HCT116 (cell line): ENCODE measurements at regions not wholly inside any gene's neighbourhood (a gene's known extent, or its start where the extent isn't known, plus 50 kb on each side); places are given as distances from the start of the nearest gene placed in this dataset.

Source experiments
- ATAC-seq: fragments of 200-7000 bp; cut with Tn5 transposase; 2 replicates; pipeline ENCODE4 v1.9.1; 2020; ENCODE audit warnings: mild to moderate bottlenecking, moderate library complexity
- BruUV-seq: library from RNA; stranded (reverse); fragments of 400-500 nt; replicated peaks from 2 replicates; lab custom pipeline; 2021; lab: Mats Ljungman, UMichigan
- CTCF ChIA-PET: fragments of 300-600 bp; sonication (Branson Sonifier 250); formaldehyde crosslinking; loops from one replicate; lab custom pipeline; 2021; ENCODE audit warnings: antibody characterized with exemption; lab: Charles Lee
- POLR2A ChIA-PET: fragments of 300-600, 350-600 bp; sonication (Branson Sonifier 250); formaldehyde crosslinking; loops from one replicate; lab custom pipeline; 2021; ENCODE audit warnings: antibody characterized with exemption; lab: Charles Lee
- RAD21 ChIA-PET, 2 experiments: fragments of 300-600 bp; sonication (Branson Sonifier 250); formaldehyde crosslinking; loops; one replicate each; lab custom pipeline; 2023; ENCODE audit warnings: low total read pairs in 2 of 2; ENCODE audit not compliant: uncharacterized antibody in 2 of 2, unreplicated experiment in 2 of 2, low non-redundant PET in 1 of 2; lab: Charles Lee
- DNase-seq: peaks from one replicate; pipeline ENCODE4 v3.0.0-alpha.2; 2010; ENCODE audit warnings: low read depth, low spot score
- H2AFZ ChIP-seq: fragments of 200-600 bp; shearing (Covaris generic), sonication (generic); 2 replicates; pipeline ENCODE4 v1.6.1; 2017; ENCODE audit warnings: low read depth, mixed run types, mixed read lengths, antibody characterized with exemption, low read length; ENCODE audit not compliant: poor library complexity, severe bottlenecking
- H3K27ac ChIP-seq: 2 replicates; pipeline ENCODE4 v1.5.1; 2012; ENCODE audit warnings: low read depth, low read length
- H3K27me3 ChIP-seq: fragments of 200-600 bp; sonication (generic); 2 replicates; pipeline ENCODE4 v1.6.1; 2016; ENCODE audit warnings: mixed run types, low read length, mixed read lengths; ENCODE audit not compliant: insufficient read depth
- H3K36me3 ChIP-seq, 2 experiments: fragments of 200-500 bp in 1 of 2; fragments of 200-600 bp in 1 of 2; sonication (Bioruptor generic) in 1 of 2; sonication (generic) in 1 of 2; 2 replicates each; pipeline versions ENCODE4 v1.5.1 to v1.6.1; 2014 to 2016; ENCODE audit warnings: low read length in 2 of 2, inconsistent platforms in 1 of 2, mixed read lengths in 1 of 2, mixed run types in 1 of 2; ENCODE audit not compliant: insufficient read depth in 2 of 2, control insufficient read depth in 1 of 2
- H3K4me1 ChIP-seq, 2 experiments: fragments of 200-600 bp in 1 of 2; sonication (generic) in 1 of 2; 2 replicates each; pipeline versions ENCODE4 v1.5.1 to v1.6.1; 2012 to 2017; ENCODE audit warnings: low read length in 2 of 2, inconsistent platforms in 1 of 2, mild to moderate bottlenecking in 1 of 2, mixed read lengths in 1 of 2, mixed run types in 1 of 2, moderate library complexity in 1 of 2; ENCODE audit not compliant: insufficient read depth in 2 of 2, control insufficient read depth in 1 of 2
- H3K4me2 ChIP-seq: fragments of 200-600 bp; sonication (generic); 2 replicates; pipeline ENCODE4 v1.6.1; 2017; ENCODE audit warnings: mixed run types, low read length, mixed read lengths
- H3K4me3 ChIP-seq, 2 experiments: fragments of 200-600 bp in 1 of 2; sonication (generic) in 1 of 2; replicated peaks in 1 of 2; 2 replicates each; pipeline ENCODE4 v1.5.1; 2011 to 2016; ENCODE audit warnings: low read length in 2 of 2, control low read depth in 1 of 2, low read depth in 1 of 2, mild to moderate bottlenecking in 1 of 2, mixed read lengths in 1 of 2, mixed run types in 1 of 2
- H3K79me2 ChIP-seq: fragments of 200-600 bp; sonication (generic); 2 replicates; pipeline ENCODE4 v1.6.1; 2017; ENCODE audit warnings: mild to moderate bottlenecking, mixed run types, low read length, moderate library complexity, mixed read lengths; ENCODE audit not compliant: insufficient read depth
- H3K9ac ChIP-seq: fragments of 200-600 bp; sonication (generic); 2 replicates; pipeline ENCODE4 v1.6.1; 2016; ENCODE audit warnings: low read length, mixed read lengths
- H3K9me2 ChIP-seq: fragments of 200-600 bp; sonication (generic), shearing (Covaris generic); 2 replicates; pipeline ENCODE4 v1.6.1; 2017; ENCODE audit warnings: mixed run types, mild to moderate bottlenecking, moderate library complexity; ENCODE audit not compliant: insufficient read depth
- H3K9me3 ChIP-seq, 2 experiments: fragments of 200-500 bp in 1 of 2; fragments of 200-600 bp in 1 of 2; sonication (Bioruptor generic) in 1 of 2; sonication (generic) in 1 of 2; 2 replicates each; pipeline ENCODE4 v1.6.1; 2014 to 2017; ENCODE audit warnings: low read length in 2 of 2, mixed read lengths in 2 of 2, inconsistent platforms in 1 of 2, low read depth in 1 of 2, mild to moderate bottlenecking in 1 of 2, mixed run types in 1 of 2, moderate library complexity in 1 of 2; ENCODE audit not compliant: control insufficient read depth in 1 of 2, insufficient read depth in 1 of 2
- H4K20me1 ChIP-seq: fragments of 200-600 bp; sonication (generic), shearing (Covaris generic); 2 replicates; pipeline ENCODE4 v1.6.1; 2017; ENCODE audit warnings: mixed run types, mild to moderate bottlenecking, moderate library complexity; ENCODE audit not compliant: insufficient read depth
- CBX3 ChIP-seq: IDR thresholded peaks from 2 replicates; pipeline ENCODE4 v1.6.1; 2012; ENCODE audit warnings: low read depth
- CEBPB ChIP-seq: IDR thresholded peaks from 2 replicates; pipeline ENCODE4 v1.6.1; 2012; ENCODE audit warnings: low read depth
- EZH2phosphoT487 ChIP-seq: fragments of 200-600 bp; IDR thresholded peaks from 2 replicates; pipeline ENCODE4 v1.6.1; 2018; ENCODE audit warnings: antibody characterized with exemption, borderline replicate concordance
- FOSL1 ChIP-seq: IDR thresholded peaks from 2 replicates; pipeline ENCODE4 v1.6.1; 2012; ENCODE audit warnings: low read depth
- JUND ChIP-seq: IDR thresholded peaks from 2 replicates; pipeline ENCODE4 v1.6.1; 2012
- POLR2A ChIP-seq: IDR thresholded peaks from 2 replicates; pipeline ENCODE4 v1.7.0; 2011; ENCODE audit warnings: borderline replicate concordance; ENCODE audit not compliant: insufficient read depth, insufficient read length; ENCODE audit errors: extremely low read depth
- POLR2AphosphoS5 ChIP-seq: IDR thresholded peaks from 2 replicates; pipeline ENCODE4 v1.6.1; 2011; ENCODE audit warnings: mild to moderate bottlenecking, low read depth, low read length, moderate library complexity
- RAD21 ChIP-seq: IDR thresholded peaks from 2 replicates; pipeline ENCODE4 v1.6.1; 2012; ENCODE audit warnings: low read depth, mild to moderate bottlenecking
- REST ChIP-seq: IDR thresholded peaks from 2 replicates; pipeline ENCODE4 v1.6.1; 2012; ENCODE audit warnings: low read depth
- SIN3A ChIP-seq: IDR thresholded peaks from 2 replicates; pipeline ENCODE4 v1.6.1; 2012; ENCODE audit warnings: low read depth
- SP1 ChIP-seq: IDR thresholded peaks from 2 replicates; pipeline ENCODE4 v1.6.1; 2012; ENCODE audit warnings: low read depth
- TCF7L2 ChIP-seq: IDR thresholded peaks from 2 replicates; pipeline ENCODE4 v1.7.0; 2011; ENCODE audit warnings: borderline replicate concordance, inconsistent platforms; ENCODE audit not compliant: insufficient read depth, insufficient read length; ENCODE audit errors: extremely low read depth
- YY1 ChIP-seq: IDR thresholded peaks from 2 replicates; pipeline ENCODE4 v1.6.1; 2011; ENCODE audit warnings: low read length, low read depth, moderate library complexity, mild to moderate bottlenecking; ENCODE audit not compliant: insufficient replicate concordance; ENCODE audit errors: extremely low read depth
- intact Hi-C: fragments of 100-400 bp; cut with micrococcal nuclease; formaldehyde crosslinking; loops from 2 replicates; pipeline ENCODE4 v1.10.0; 2022

- no peaks in the 10 kb centered on the region for H3K36me3 ChIP-seq
- H3K4me1 ChIP-seq: no peaks in the 10 kb centered on the region
- no peak for ATAC-seq
- no peak overlapping the region for H3K27ac ChIP-seq
- no peak overlapping the region for H3K4me2 ChIP-seq
- TF ChIP-seq SP1 (no peak), CEBPB (no peak)
- H3K9me2 ChIP-seq: no peaks in the 10 kb centered on the region
- no TSS peak for BruUV-seq
- no peaks in the 10 kb centered on the region for H3K79me2 ChIP-seq
- RAD21 ChIA-PET: no interaction called here
- POLR2A ChIA-PET: no interaction called here
- CTCF ChIA-PET: no interaction called here
- H4K20me1 ChIP-seq: no peaks in the 10 kb centered on the region
- intact Hi-C loops: no loop called here
- no peak overlapping the region for H2AFZ ChIP-seq
- H3K9me3 ChIP-seq: no peaks in the 10 kb centered on the region
- no peaks in the 10 kb centered on the region for H3K27me3 ChIP-seq
- no peak for DNase-seq
- no peak overlapping the region for H3K4me3 ChIP-seq
- H3K9ac ChIP-seq: no peak overlapping the region
Measured at GRCh38 chr4:85407546-85407945, 67.4 kb upstream of the ARHGAP24 start.

GRCh38 chr4:85408301-85408700 is 66.6 kb upstream of the ARHGAP24 start:
- H3K79me2 ChIP-seq: no peaks in the 10 kb centered on the region
- no peak overlapping the region for H3K27ac ChIP-seq
- no peak overlapping the region for H2AFZ ChIP-seq
- BruUV-seq: no TSS peak
- H4K20me1 ChIP-seq: no peaks in the 10 kb centered on the region
- no peak for TF ChIP-seq JUND
- no peak for TF ChIP-seq SIN3A
- ATAC-seq: no peak
- H3K36me3 ChIP-seq: no peaks in the 10 kb centered on the region
- ChIA-PET CTCF (no interaction called here), RAD21 (no interaction called here), POLR2A (no interaction called here)
- no peaks in the 10 kb centered on the region for H3K4me1 ChIP-seq
- no peak overlapping the region for H3K4me3 ChIP-seq
- no peak overlapping the region for H3K4me2 ChIP-seq
- intact Hi-C loops: no loop called here
- H3K9me3 ChIP-seq: no peaks in the 10 kb centered on the region
- no peaks in the 10 kb centered on the region for H3K9me2 ChIP-seq
- H3K9ac ChIP-seq: no peak overlapping the region
- H3K27me3 ChIP-seq: no peaks in the 10 kb centered on the region
- no peak for DNase-seq

- Histone ChIP-seq H3K4me1 (no peaks in the 10 kb centered on the region), H3K36me3 (no peaks in the 10 kb centered on the region), H3K9ac (no peak overlapping the region), H2AFZ (no peak overlapping the region), H3K9me2 (no peaks in the 10 kb centered on the region), H3K27ac (no peak overlapping the region), H3K4me3 (no peak overlapping the region), H3K79me2 (no peaks in the 10 kb centered on the region), H3K4me2 (no peak overlapping the region), H3K9me3 (no peaks in the 10 kb centered on the region), H3K27me3 (no peaks in the 10 kb centered on the region), H4K20me1 (no peaks in the 10 kb centered on the region)
- ChIA-PET CTCF (no interaction called here), RAD21 (no interaction called here), POLR2A (no interaction called here)
- DNase-seq (no peak), ATAC-seq (no peak)
- intact Hi-C loops: no loop called here
- BruUV-seq: no TSS peak
- TF ChIP-seq FOSL1 (no peak), POLR2A (no peak), RAD21 (no peak), YY1 (no peak), EZH2phosphoT487 (no peak), SIN3A (no peak), REST (no peak), POLR2AphosphoS5 (no peak), TCF7L2 (no peak), SP1 (no peak), CBX3 (no peak), JUND (no peak)
Measured at GRCh38 chr4:85409251-85409650, 65.7 kb upstream of the ARHGAP24 start.
